GM12891 (cell line): ENCODE measurements at regions not wholly inside any gene's neighbourhood (a gene's known extent, or its start where the extent isn't known, plus 50 kb on each side); places are given as distances from the start of the nearest gene placed in this dataset.

Experiments used
- DNase-seq: peaks from one replicate; pipeline ENCODE4 v3.0.0; 2011; ENCODE audit warnings: low spot score; ENCODE audit not compliant: insufficient read length
- FAIRE-seq: peaks from 2 replicates; lab custom pipeline; 2011; peaks lifted over from hg19 to GRCh38; lab: Jason Lieb, UNC
- PAX5 ChIP-seq: IDR thresholded peaks from 2 replicates; pipeline ENCODE4 v1.6.1; 2011; ENCODE audit warnings: low read length, moderate library complexity, mild to moderate bottlenecking; ENCODE audit not compliant: insufficient read depth, severe bottlenecking
- POLR2A ChIP-seq: IDR thresholded peaks from 2 replicates; pipeline ENCODE4 v1.6.1; 2011; ENCODE audit warnings: low read depth, low read length, control low read depth
- POLR2AphosphoS5 ChIP-seq: IDR thresholded peaks from 2 replicates; pipeline ENCODE4 v1.6.1; 2011; ENCODE audit warnings: low read depth, low read length, control low read depth
- POU2F2 ChIP-seq: IDR thresholded peaks from 2 replicates; pipeline ENCODE4 v1.6.1; 2011; ENCODE audit warnings: low read depth, mild to moderate bottlenecking, control low read depth, low read length, moderate library complexity
- SPI1 ChIP-seq: IDR thresholded peaks from 2 replicates; pipeline ENCODE4 v1.6.1; 2011; ENCODE audit warnings: low read depth, low read length, control low read depth
- TAF1 ChIP-seq: IDR thresholded peaks from 2 replicates; pipeline ENCODE4 v1.6.1; 2011; ENCODE audit warnings: low read depth, low read length, control low read depth

GRCh38 chr4:35459045-35459444 is 785.3 kb downstream of the ARAP2 start:
- TF ChIP-seq PAX5 (no peak), POU2F2 (no peak)
- FAIRE-seq (no peak), DNase-seq (no peak)

GRCh38 chr4:35461931-35462659 is 782.2 kb downstream of the ARAP2 start:
- DNase-seq = no peak
- TF ChIP-seq POLR2AphosphoS5 (no peak), PAX5 (no peak), POU2F2 (no peak), POLR2A (no peak), TAF1 (no peak), SPI1 (no peak)
- FAIRE-seq = no peak

- FAIRE-seq (no peak), DNase-seq (no peak)
- TF ChIP-seq POLR2AphosphoS5 (no peak), POU2F2 (no peak), TAF1 (no peak), PAX5 (no peak), SPI1 (no peak), POLR2A (no peak)
These were observed 780.9 kb downstream of the ARAP2 start for GRCh38 chr4:35463251-35463952.

GRCh38 chr4:35464964-35465528 is 779.3 kb downstream of the ARAP2 start:
- FAIRE-seq = no peak
- DNase-seq = no peak
- TF ChIP-seq POLR2AphosphoS5 (no peak), PAX5 (no peak), POLR2A (no peak), TAF1 (no peak), SPI1 (no peak), POU2F2 (no peak)

GRCh38 chr4:35491093-35491492 is 753.2 kb downstream of the ARAP2 start:
- no peak for TF ChIP-seq POU2F2
- TF ChIP-seq SPI1 = no peak
- TF ChIP-seq POLR2AphosphoS5 = no peak
- TF ChIP-seq PAX5 = no peak
- TF ChIP-seq TAF1 = no peak
- TF ChIP-seq POLR2A = no peak
- DNase-seq = no peak
- no peak for FAIRE-seq

- FAIRE-seq (no peak), DNase-seq (no peak)
- TF ChIP-seq POLR2A = no peak
- no peak for TF ChIP-seq TAF1
- TF ChIP-seq POU2F2 = no peak
- no peak for TF ChIP-seq POLR2AphosphoS5
- TF ChIP-seq PAX5 = no peak
- no peak for TF ChIP-seq SPI1
These were observed 750.3 kb downstream of the ARAP2 start for GRCh38 chr4:35493977-35494376.

GRCh38 chr4:35494955-35495354 is 749.4 kb downstream of the ARAP2 start:
- TF ChIP-seq PAX5 (no peak), POLR2A (no peak), POLR2AphosphoS5 (no peak), SPI1 (no peak), POU2F2 (no peak), TAF1 (no peak)
- no peak for DNase-seq
- FAIRE-seq = no peak

- DNase-seq (no peak), FAIRE-seq (peak; percentile 68)
- TF ChIP-seq SPI1 (no peak), PAX5 (no peak), TAF1 (no peak), POU2F2 (no peak), POLR2AphosphoS5 (no peak), POLR2A (no peak)
These were observed 743.5 kb downstream of the ARAP2 start for GRCh38 chr4:35500812-35501211.

GRCh38 chr4:35503435-35503834 is 740.9 kb downstream of the ARAP2 start:
- no peak for TF ChIP-seq POU2F2
- no peak for TF ChIP-seq TAF1
- TF ChIP-seq POLR2A = no peak
- TF ChIP-seq SPI1 = no peak
- no peak for TF ChIP-seq PAX5
- no peak for TF ChIP-seq POLR2AphosphoS5
- no peak for DNase-seq
- FAIRE-seq = no peak

GRCh38 chr4:35506161-35506560 is 738.2 kb downstream of the ARAP2 start:
- DNase-seq = no peak
- no peak for FAIRE-seq
- no peak for TF ChIP-seq PAX5
- no peak for TF ChIP-seq POU2F2
- TF ChIP-seq TAF1 = no peak
- no peak for TF ChIP-seq SPI1
- no peak for TF ChIP-seq POLR2AphosphoS5
- TF ChIP-seq POLR2A = no peak
